Amniotic stem cell (primary cell): ENCODE measurements at regions not wholly inside any gene's neighbourhood (a gene's known extent, or its start where the extent isn't known, plus 50 kb on each side); places are given as distances from the start of the nearest gene placed in this dataset.

ENCODE experiments used
- DNase-seq: peaks from one replicate; lab custom pipeline; 2025; lab: John Stamatoyannopoulos, UW

DNA sequence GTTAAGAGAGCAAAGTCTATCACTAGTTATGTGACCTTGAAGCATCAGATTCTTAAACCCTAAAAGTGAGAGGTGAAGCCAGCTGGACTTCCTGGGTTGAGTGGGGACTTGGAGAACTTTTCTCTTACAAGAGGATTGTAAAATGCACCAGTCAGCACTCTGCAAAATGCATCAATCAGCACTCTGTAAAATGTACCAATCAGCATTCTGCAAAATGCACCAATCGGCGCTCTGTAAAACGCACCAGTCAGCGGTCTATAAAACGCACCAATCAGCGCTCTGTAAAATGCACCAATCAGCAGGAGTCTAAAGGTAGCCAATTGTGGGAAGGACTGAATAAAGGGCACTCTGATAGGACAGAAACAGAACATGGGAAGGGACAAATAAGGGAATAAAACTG, 291.6 kb upstream of the FAM98A start:
- no peak for DNase-seq

DNA sequence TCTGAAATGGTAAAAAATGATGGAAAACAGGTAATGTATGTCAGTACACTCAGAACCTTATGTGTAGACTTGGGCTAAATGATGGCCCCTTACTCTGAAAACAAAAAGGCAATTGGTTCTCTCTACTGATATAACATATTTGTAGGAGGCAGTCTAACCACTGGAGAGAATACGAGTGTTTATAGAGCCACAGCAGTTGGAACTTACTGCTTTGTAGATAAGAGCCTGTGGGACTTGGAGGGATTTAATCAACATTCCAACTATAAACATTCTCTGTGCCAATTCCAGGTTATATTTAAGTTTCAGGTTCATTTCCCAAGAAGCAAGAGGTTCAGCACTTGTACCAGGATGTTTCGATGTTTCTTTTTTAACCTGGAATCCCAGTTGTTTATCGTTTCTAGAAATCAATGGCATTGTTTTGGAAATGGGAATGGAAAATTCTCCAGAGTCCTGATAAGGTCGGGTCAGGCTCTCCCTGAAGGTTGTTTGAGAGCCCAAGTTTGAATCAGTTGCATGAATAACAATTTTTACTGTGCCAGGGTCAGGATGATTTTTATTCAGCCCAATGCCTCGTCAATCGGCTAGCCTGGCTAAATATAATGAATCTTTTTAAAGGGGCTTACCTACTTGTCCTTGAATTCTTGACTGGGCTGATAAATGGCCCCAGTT, 278.4 kb upstream of the FAM98A start:
- DNase-seq = no peak

DNA sequence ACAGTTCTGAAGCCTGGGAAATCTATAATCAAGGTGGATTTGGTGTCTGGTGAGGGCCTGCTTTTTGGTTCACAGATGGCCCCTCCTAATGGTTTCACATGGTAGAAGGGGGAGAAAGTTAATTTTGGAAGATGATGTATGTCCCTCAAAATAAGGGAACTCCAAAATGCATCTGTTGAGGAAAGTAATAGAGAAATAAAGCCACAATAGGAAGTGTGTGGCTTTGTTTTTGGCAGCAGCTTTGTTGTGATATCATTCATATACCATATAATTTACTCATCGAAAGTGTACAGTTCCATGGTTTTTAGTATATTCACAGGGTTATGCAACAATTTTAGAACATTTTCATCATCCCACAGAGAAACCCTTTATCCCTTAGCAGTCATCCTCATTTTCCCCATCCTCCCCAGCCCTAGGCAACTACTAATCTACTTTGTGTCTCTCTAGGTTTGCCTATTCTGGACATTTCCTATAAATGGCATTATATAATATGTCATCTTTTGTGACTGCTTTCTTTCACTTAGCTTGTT, 274.0 kb upstream of the FAM98A start:
- no peak for DNase-seq

DNA sequence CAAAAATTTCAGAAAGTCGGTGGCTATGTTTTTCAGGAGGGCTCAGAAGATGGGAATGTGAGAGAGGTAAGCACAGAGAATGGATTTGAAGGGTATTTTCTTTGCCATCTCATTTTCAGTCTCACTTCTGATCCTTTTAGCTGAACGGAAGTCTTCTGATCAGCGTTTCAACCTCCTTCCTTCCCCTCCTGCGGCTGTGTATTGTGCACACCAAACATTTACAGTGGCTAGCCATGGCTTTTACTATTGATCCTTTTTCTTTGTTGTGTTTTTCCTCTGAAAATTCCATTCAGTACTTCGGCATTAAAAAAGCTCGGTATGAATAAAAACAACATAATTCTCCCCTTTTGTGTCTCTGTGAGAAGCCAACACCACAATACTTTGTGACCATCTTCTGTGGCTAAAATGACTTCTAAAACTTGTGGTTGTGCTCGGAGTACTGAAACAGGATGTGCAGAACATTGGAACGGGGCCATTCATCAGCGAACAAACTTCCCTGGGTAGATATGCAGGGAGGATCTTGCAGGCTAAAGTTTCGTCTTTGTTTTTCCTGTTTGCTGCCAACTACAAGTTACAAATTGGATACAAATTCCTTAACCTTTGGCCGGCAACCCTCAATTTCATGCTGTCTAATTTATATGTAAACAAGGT, 260.8 kb upstream of the FAM98A start:
- DNase-seq = no peak

DNA sequence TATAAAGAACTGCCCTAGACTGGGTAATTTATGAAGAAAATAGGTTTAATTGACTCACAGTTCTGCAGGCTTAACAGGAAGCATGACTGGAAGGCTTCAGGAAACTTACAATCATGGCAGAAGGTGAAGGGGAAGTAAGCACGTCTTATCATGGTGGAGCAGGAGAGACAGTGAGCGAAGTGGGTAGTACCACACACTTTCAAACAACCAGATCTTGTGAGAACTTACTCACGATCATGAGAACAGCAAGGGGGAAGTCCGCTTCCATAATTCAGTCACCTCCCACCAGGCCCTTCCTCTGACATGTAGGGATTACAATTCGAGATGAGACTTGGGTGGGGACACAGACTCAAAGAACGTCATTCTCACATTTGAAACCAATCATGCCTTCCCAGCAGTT, 260.1 kb upstream of the FAM98A start:
- DNase-seq = no peak

DNA sequence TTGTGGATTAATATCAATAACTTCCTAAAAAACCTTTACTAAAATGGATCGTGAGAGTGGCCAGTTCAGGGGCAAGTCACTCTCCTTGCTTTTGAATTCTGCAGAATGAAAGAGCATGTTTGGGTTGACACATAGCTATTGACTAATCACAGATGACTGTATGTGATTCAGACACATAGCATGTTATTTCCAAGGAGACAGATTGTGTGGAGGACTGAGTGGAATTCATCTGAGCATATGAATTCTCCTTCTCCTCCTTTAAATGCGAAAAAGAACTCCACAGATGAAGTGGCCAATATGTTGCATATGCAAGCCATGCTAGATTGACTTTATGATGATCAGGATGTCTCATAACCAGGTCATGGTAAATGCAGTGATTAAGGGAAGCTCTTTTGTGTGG, 249.4 kb upstream of the FAM98A start:
- DNase-seq = peak; percentile 75

DNA sequence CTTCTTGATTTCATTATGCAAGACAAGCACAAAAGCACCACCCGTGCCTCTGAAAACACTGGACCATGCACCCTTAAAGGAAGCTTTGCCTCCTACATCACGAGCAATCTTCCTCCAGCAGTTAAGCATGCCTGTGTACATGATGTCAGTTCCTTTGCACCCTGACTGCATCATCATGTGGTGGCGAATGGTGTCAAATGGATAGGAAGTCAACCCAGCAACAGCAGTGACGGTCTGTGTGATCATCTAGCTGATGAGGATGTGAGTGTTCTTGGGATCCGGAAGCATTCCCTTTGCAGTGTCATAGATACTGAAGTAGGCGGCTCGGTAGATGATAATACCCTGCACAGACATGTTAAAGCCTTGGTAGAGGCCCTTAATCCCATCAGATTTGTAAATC, 240.7 kb upstream of the FAM98A start:
- DNase-seq = no peak

DNA sequence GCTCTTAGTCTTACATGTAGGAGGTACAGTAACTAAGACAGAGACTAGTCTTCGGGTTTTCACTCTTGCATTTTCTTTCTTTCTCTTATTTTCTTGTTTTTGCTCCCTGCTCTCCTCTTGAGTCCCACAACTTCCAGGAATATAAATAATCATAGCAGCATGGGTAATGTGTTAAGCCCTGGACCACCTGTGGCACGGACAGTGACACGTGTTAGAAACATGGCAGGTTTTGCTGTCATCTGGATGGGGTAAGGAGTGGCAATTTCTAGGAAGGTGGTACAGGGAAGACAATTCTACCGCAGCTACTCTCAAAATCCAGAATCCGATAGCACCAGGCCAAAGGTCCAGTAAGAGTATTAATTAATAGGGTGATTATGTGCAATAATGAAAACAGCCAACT, 237.5 kb upstream of the FAM98A start:
- DNase-seq = no peak

DNA sequence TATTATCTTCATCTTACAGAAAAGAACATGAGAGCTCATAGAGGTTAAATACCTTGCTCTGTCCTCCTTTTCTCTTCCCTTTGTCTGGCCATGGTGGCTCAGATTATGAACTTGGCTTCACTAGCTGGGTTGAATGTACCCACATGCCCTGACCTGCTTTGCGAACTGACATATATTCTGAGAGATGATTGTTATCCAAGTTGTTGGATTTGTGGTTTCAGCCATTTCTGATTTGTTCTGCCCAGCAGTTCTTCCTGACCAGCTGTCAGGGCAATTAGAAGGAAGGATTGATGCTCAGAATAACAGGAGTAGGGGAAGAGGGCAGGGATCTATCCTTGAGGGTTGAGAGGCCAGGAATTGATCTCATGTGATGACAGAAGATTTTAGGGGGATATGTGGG, 236.8 kb upstream of the FAM98A start:
- no peak for DNase-seq

DNA sequence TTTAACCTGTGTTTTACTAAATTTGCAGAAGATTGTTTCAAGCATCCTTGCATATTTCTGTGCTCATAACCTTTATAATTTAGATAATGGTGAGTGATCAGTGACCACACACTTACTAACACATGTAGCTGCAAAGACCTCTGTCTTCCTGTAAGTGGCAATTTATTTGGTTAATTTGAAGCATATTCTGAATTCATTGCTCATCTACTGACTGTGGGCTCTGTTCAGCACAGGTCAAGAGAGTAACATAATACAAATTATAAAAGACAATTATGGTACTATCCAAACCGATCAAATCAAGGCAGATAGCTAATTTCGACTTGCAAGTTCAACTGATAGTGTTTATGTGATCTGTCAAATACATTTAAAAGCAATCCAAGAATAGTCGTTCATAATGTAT, 223.9 kb upstream of the FAM98A start:
- DNase-seq = no peak

DNA sequence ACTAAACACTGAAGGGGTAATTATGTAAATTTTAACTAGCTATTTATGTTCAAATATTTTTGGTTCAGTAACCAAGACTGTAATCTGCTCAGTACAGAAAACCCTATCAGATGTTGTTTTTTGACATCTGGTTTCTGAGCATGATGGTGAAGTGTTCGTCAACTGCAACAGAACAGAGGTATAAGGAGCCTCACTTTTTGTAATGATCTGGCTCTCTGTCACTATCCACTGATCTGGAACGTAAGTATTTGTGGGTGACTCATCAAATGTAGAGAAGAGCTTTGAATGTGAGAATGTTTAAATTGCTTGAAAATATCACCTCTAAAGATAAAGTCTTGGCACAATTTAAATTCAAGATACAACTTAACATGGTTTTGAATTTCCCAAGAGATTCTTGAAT, 213.6 kb upstream of the FAM98A start:
- DNase-seq = no peak

DNA sequence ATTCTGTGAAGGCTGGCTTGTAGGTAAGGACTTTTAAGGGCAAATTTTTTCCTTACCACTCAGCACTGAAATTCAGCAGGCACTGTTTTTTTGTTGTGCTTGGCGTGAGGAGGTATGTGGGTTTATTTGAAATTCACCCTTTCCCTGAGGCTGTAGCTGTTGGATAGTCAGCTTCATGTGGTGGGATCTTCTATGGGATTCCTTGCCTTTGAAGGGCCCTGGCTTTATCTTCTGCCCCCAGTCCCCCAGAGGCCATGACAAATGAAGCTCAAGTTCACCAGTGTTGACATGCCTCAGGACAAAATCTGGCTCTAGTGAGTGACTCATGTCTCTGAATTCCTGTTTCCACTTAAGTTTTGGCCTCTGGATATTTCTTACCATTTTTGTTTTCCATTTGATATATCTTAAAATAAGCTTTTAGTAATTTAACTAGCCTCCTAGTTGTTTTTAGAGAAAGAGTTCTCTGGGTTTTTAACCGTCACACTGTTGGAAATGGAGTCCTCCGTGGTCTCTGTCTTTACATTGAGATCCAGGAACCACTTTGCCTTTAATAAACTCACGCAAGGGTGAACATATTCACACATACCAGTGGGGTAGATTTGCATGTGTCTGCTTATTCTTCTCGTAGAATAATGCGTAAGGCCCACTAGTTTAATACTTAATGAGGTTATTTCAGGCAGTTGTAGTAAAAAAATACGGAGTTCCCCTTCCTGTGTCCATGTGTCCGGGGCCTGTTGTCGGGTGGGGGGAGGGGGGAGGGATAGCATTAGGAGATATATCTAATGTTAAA, 211.1 kb upstream of the FAM98A start:
- peak; percentile 63 for DNase-seq

DNA sequence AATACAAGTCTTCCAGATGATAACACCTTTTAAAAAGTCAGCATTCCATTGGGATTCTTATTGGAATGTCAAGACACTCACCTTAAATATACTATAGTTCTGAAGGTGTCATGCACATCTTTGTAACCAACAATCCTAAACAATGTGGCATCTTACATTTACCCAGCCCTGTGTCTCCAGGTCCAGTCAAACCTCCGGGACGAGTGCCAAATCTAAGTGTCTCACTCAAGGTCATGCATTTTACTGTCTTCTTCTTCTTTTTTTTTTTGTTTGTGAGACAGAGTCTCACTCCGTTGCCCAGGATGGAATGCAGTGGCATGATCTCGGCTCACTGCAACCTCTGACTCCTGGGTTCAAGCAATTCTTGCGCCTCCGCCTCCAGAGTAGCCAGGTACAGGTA, 206.9 kb upstream of the FAM98A start:
- no peak for DNase-seq

DNA sequence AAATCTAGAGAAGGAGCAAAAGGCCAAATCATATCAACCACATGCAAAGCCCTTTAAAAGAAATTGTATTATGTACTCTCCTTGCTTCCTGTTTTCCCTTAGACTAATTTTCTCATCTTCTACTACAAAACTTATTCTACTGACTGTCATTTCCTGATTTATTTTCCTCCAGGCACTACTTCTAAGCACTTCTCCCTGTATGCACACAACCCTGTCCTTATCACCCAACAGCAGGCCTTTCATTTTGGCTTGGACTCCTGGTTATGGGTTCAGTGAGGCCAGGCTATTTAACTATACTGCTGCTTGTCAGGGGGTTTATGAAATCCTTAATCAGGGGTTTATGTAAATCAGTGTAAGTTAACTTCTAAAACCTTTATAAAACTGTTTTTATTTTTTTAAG, 205.1 kb upstream of the FAM98A start:
- no peak for DNase-seq

DNA sequence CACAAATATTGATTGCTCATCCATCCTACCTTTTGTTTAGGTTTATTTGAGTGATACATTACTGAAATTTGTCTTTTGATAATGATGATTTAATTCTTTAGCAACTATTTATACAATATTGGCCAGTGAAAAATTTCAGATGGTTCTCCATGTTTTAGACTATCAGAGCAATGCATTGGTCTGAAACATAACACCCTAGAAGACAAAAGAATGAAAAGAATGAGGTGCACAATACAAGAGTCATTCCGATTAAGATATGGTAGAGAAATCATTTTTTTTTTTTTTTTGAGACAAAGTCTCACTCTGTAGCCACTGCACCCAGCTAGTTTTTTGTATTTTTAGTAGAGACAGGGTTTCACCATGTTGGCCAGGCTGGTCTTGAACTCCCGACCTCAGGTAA, 197.4 kb upstream of the FAM98A start:
- no peak for DNase-seq

DNA sequence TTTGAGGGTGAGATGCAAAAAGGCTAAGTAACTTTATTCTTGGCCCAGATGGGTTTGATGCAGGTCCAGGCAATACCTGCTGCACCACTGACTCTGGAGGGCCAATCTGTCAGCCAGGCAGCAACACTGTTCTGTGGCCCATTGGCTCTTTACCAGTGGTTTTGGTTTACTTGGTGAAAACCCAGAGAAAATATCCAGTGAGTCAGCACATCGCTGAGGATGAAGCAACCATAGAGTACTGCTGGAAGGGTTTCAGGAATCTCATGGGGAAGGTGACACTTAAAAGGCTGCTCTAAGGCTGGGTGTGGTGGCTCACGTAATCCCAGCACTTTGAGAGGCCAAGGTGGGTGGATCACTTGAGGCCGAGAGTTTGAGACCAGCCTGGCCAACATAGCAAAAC, 192.5 kb upstream of the FAM98A start:
- peak; percentile 65 for DNase-seq

DNA sequence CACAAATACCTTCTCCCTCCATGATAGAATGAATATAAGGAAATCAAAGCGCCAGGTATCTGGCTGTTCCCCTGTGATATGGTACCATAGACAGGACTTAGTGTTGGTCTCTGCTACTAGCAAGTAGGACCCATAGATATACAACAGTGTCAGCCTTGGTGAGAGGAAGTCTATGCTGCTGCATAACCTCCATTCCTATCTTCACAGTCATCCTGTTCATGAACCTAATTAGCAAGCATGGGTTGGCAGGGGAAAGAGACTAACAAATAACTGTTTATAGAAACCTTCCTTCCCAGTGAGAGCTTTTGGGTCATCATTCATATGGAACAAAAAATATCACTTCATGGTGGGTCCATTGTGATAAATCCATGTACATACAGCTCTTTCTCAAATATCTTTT, 188.9 kb upstream of the FAM98A start:
- DNase-seq = peak; percentile 32

DNA sequence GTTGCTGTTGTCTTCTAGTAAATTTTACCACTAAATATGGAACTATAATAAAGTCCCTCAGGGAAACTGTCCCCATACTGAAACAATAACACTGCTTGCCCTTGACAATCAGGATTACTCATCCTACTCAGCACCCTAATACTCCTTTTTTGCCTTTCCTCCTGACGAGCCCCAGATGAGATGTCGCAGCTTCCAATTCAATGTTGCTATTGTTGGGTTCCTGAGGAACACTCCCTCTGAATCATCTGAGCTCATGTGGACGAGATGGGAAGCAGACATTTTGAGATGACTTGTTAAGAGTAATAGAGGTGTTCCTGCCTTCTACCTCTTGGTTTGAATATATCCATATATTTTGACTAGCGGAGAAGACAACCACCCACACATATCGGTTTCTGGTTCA, 187.8 kb upstream of the FAM98A start:
- DNase-seq = no peak

DNA sequence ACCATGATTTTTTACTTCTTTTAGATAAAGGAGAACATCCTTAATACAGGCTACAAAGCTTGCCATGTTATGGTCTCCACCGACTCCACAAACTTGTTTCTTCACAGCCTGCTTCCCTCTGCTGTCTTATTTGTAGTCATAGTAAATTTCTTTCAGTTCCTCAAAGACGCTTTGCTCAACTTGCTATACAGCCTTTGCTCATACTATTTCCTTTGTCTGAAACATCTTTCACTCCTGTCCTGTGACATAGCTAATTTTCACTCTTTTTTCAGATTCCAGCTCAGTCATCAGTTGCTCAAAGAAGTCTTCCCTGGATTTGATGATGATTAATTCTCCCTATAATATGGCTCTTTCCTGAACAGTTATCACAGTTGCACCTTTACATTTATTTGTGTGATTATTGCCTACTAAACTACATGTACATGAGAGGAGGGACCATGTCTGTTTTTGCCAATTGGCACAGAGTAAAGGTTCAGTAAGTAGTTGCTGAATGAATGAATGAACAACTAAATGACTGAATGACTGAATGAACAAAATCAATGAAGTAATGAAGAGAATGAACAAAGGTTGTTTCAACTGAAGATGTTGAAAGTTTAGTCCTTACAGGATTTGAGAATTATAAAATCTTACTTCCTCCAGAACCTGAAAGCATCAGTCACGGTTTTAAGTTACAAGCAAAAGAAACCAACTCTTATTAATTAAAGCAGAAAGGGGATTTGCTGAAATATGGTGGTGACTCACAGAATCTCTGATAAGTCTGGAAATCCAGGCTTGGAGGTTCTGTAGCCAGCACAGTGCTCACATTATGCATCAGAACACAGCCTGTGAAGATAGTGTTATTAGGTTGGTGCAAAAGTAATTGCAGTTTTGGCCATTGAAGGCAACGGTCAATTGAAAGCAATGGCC, 186.4 kb upstream of the FAM98A start:
- peak; percentile 52 for DNase-seq

DNA sequence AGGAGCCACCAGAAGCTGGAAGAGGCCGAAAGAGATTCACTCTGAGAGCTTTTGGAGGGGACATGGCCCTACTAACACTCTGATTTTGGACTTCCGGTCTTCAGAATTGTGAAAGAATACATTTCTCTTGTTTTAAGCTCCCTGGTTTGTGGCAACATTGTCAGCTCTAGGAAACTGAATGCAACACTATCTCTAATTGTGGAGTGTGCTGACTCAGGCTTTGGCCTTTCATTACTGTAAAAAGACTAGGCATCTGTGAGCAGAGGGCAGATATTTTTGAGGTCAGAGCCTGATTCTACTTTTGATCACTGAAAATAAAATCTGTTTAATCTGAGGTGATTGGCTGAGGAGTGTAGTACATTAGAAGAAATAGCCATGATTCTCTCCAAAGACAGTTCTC, 185.4 kb upstream of the FAM98A start:
- no peak for DNase-seq

DNA sequence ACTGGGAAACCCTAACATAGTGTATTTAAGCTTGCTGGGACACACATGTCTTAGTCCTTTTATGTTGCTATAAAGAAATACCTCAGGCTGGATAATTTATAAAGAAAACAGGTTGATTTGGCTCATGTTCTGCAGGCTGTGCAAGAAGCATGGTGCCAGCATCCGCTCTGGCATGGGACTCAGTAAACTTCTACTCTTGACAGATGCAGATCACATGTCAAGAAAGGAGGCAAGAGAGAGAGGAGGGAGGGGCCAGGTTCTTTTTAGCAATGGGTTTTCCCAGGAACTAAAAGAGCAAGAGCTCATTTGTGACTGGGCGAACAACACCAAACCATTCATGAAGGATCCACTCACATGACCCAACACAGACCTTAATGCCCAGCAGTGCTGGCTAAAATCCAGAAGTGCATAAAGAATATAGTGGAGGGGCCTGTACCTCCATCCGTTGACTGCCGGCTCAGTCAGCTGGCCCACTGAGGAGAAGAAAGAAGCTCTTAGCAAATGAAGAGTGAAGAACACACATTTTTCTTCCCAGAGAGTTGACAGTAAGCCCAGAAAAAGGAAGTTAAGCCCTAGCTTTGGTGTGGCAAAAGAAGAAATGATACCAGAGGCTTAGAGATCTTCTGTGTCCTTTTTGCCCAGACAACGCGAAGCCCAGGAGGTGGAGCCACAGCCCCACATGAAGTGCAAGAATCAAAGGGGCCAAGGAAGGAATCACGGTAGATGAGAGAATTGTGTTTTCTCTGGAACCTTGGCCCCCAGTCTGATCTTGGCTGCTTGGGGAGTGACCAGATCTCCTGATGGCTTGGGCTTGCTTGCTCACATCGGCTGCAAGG, 183.5 kb upstream of the FAM98A start:
- DNase-seq = no peak
